GM12875 (cell line): ENCODE measurements at regions not wholly inside any gene's neighbourhood (a gene's known extent, or its start where the extent isn't known, plus 50 kb on each side); places are given as distances from the start of the nearest gene placed in this dataset.
"Not testable (repeated sequence)": the region's sequence is repeated elsewhere in the genome, so short reads cannot be mapped to it uniquely, and the experiment has no call there.

ENCODE experiments used
- H3K4me3 ChIP-seq: one replicate; pipeline ENCODE4 v1.5.1; 2011; ENCODE audit warnings: low read depth, low read length, control low read depth
- CTCF ChIP-seq: IDR thresholded peaks from 2 replicates; pipeline ENCODE4 v1.5.1; 2011; ENCODE audit warnings: low read depth, mild to moderate bottlenecking, control low read depth, inconsistent platforms, low read length, moderate library complexity, borderline replicate concordance; ENCODE audit not compliant: insufficient read depth

GRCh38 chr9:90175257-90175656, 467.4 kb downstream of the DIRAS2 start:
- no peak overlapping the region for H3K4me3 ChIP-seq
- no peak for TF ChIP-seq CTCF

- H3K4me3 ChIP-seq = no peak overlapping the region
- no peak for TF ChIP-seq CTCF
These were observed 466.8 kb downstream of the DIRAS2 start for GRCh38 chr9:90175865-90176264.

- no peak for TF ChIP-seq CTCF
- H3K4me3 ChIP-seq = no peak overlapping the region
These were observed 465.7 kb downstream of the DIRAS2 start for GRCh38 chr9:90176901-90177300.

GRCh38 chr9:90180381-90180780, 462.2 kb downstream of the DIRAS2 start:
- no peak for TF ChIP-seq CTCF
- H3K4me3 ChIP-seq = no peak overlapping the region

GRCh38 chr9:90188656-90189055, 454.0 kb downstream of the DIRAS2 start:
- TF ChIP-seq CTCF = no peak
- H3K4me3 ChIP-seq = no peak overlapping the region

GRCh38 chr9:90189306-90189705, 453.3 kb downstream of the DIRAS2 start:
- TF ChIP-seq CTCF = no peak
- no peak overlapping the region for H3K4me3 ChIP-seq

GRCh38 chr9:90192465-90192864, 450.2 kb downstream of the DIRAS2 start:
- not testable (repeated sequence) for H3K4me3 ChIP-seq

- no peak for TF ChIP-seq CTCF
- no peak overlapping the region for H3K4me3 ChIP-seq
These were observed 443.7 kb downstream of the DIRAS2 start for GRCh38 chr9:90198956-90199355.
